ENCODE measurements at regions not wholly inside any gene's neighbourhood (a gene's known extent, or its start where the extent isn't known, plus 50 kb on each side); places are given as distances from the start of the nearest gene placed in this dataset.

- no peaks in the 10 kb centered on the region for H3K9me3 ChIP-seq
- ATAC-seq (no peak), DNase-seq (no peak)
- no peak overlapping the region for H3K27ac ChIP-seq
- no peaks in the 10 kb centered on the region for H3K27me3 ChIP-seq
- no peaks in the 10 kb centered on the region for H3K4me1 ChIP-seq
- no peaks in the 10 kb centered on the region for H3K36me3 ChIP-seq (replicated peaks in 1 of 2; ENCODE audit: insufficient read depth in 1 of 2, low read depth in 2 of 2)
- TF ChIP-seq POLR2A (IDR thresholded peaks at IDR 0.05): no peak
- no peak for TF ChIP-seq CTCF (IDR thresholded peaks at IDR 0.05)
- no peak overlapping the region for H3K4me3 ChIP-seq
- intact Hi-C loops (cut with DNase I): no loop called here
- WGBS, 2 donors: 73 to 88% methylated on average over 1 of the region's 1 CpG
These were observed 727.2 kb upstream of the WWC1 start for GRCh38 chr5:167564275-167564674.

GRCh38 chr5:167565189-167565954 lies 726.1 kb upstream of the WWC1 start:
- Histone ChIP-seq H3K9me3 (no peaks in the 10 kb centered on the region), H3K36me3 (replicated peaks in 1 of 2; ENCODE audit: insufficient read depth in 1 of 2, low read depth in 2 of 2) (no peaks in the 10 kb centered on the region), H3K4me3 (no peak overlapping the region), H3K27ac (no peak overlapping the region), H3K27me3 (no peaks in the 10 kb centered on the region), H3K4me1 (no peaks in the 10 kb centered on the region)
- 68 to 69% methylated on average over 8 of the region's 8 CpGs for WGBS, 2 donors
- ATAC-seq: no peak
- DNase-seq: no peak
- intact Hi-C loops (cut with DNase I): no loop called here
- TF ChIP-seq CTCF (IDR thresholded peaks at IDR 0.05) (peak in 4 of 7 experiments; percentile 21 to 45 (median 40)), POLR2A (IDR thresholded peaks at IDR 0.05) (no peak)

- no peak for DNase-seq
- Histone ChIP-seq H3K9me3 (no peaks in the 10 kb centered on the region), H3K36me3 (replicated peaks in 1 of 2; ENCODE audit: insufficient read depth in 1 of 2, low read depth in 2 of 2) (no peaks in the 10 kb centered on the region), H3K4me1 (peaks cover 12% of the 10 kb centered on the region), H3K4me3 (no peak overlapping the region), H3K27ac (no peak overlapping the region), H3K27me3 (peaks cover 0 to 4% of the 10 kb centered on the region in 2 donors)
- TF ChIP-seq POLR2A (IDR thresholded peaks at IDR 0.05) (no peak), CTCF (IDR thresholded peaks at IDR 0.05) (no peak)
- ATAC-seq: no peak
- intact Hi-C loops (cut with DNase I): no loop called here
- WGBS, 2 donors: 53 to 62% methylated on average over 5 of the region's 5 CpGs
These were observed 721.0 kb upstream of the WWC1 start for GRCh38 chr5:167570431-167570830.

- no peak for ATAC-seq
- intact Hi-C loops (cut with DNase I): no loop called here
- WGBS, 2 donors: 64 to 72% methylated on average over 3 of the region's 3 CpGs
- no peak for DNase-seq
- no peaks in the 10 kb centered on the region for H3K36me3 ChIP-seq (replicated peaks in 1 of 2; ENCODE audit: insufficient read depth in 1 of 2, low read depth in 2 of 2)
- peaks cover 0 to 8% of the 10 kb centered on the region in 2 donors for H3K27me3 ChIP-seq
- H3K9me3 ChIP-seq: no peaks in the 10 kb centered on the region
- H3K4me1 ChIP-seq: peaks cover 12% of the 10 kb centered on the region
- TF ChIP-seq POLR2A (IDR thresholded peaks at IDR 0.05) (no peak), CTCF (IDR thresholded peaks at IDR 0.05) (no peak)
- no peak overlapping the region for H3K27ac ChIP-seq
- no peak overlapping the region for H3K4me3 ChIP-seq
These were observed 719.6 kb upstream of the WWC1 start for GRCh38 chr5:167571824-167572223.
